ENCODE measurements at regions not wholly inside any gene's neighbourhood (a gene's known extent, or its start where the extent isn't known, plus 50 kb on each side); places are given as distances from the start of the nearest gene placed in this dataset.

DNA sequence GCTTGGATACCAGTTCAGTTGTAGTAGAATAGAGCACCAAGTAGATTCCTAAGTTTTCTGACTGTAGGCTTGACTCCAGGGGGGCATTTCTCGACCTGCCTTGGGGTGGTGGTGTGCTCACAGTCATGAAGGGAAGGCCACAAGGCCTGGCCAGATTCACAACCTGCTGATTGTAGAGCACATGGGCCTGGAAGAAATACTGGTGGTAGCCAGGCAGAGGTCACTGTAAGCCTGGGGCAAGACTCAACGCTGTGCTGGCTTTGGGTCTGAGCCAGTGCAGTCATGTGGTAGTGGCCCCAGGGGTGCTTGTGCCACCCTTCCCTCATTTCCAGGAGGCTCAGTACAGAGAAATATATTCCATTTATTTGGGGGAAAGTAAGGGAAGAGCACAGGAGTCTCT, 832.3 kb upstream of the SLC10A2 start:
- TF ChIP-seq, protein P1, sequence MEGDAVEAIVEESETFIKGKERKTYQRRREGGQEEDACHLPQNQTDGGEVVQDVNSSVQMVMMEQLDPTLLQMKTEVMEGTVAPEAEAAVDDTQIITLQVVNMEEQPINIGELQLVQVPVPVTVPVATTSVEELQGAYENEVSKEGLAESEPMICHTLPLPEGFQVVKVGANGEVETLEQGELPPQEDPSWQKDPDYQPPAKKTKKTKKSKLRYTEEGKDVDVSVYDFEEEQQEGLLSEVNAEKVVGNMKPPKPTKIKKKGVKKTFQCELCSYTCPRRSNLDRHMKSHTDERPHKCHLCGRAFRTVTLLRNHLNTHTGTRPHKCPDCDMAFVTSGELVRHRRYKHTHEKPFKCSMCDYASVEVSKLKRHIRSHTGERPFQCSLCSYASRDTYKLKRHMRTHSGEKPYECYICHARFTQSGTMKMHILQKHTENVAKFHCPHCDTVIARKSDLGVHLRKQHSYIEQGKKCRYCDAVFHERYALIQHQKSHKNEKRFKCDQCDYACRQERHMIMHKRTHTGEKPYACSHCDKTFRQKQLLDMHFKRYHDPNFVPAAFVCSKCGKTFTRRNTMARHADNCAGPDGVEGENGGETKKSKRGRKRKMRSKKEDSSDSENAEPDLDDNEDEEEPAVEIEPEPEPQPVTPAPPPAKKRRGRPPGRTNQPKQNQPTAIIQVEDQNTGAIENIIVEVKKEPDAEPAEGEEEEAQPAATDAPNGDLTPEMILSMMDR (IDR thresholded peaks at IDR 0.05) = no peak
- TF ChIP-seq POLR2A (IDR thresholded peaks at IDR 0.05) (no peak), POLR2AphosphoS5 (IDR thresholded peaks at IDR 0.05) (no peak), EP300 (IDR thresholded peaks at IDR 0.05) (no peak)
